H1 (cell line): ENCODE measurements at regions not wholly inside any gene's neighbourhood (a gene's known extent, or its start where the extent isn't known, plus 50 kb on each side); places are given as distances from the start of the nearest gene placed in this dataset.

Source experiments
- CTCF ChIA-PET: fragments of 300-600 bp; sonication (Branson Sonifier 250); formaldehyde crosslinking; loops from one replicate; lab custom pipeline; 2021; ENCODE audit not compliant: partially characterized antibody; lab: Charles Lee
- POLR2A ChIA-PET: fragments of 300-600 bp; sonication (Branson Sonifier 250); formaldehyde crosslinking; loops from one replicate; lab custom pipeline; 2021; ENCODE audit warnings: inconsistent platforms; ENCODE audit not compliant: partially characterized antibody; lab: Charles Lee
- DNase-seq, 2 experiments: peaks; one replicate each; pipeline versions ENCODE4 v3.0.0 to v3.0.0-alpha.2; 2010 to 2022; ENCODE audit warnings: low spot score in 2 of 2, low read depth in 1 of 2, mixed read lengths in 1 of 2
- FAIRE-seq: peaks from 2 replicates; lab custom pipeline; 2011; peaks lifted over from hg19 to GRCh38; lab: Jason Lieb, UNC
- H2AFZ ChIP-seq: 2 replicates; pipeline ENCODE4 v1.8.1; 2012; ENCODE audit warnings: low read length, inconsistent platforms
- H2AK5ac ChIP-seq: 2 replicates; pipeline ENCODE4 v1.6.1; 2013; ENCODE audit warnings: low read depth, low read length
- H2BK120ac ChIP-seq: replicated peaks from 2 replicates; pipeline ENCODE3; 2013; ENCODE audit warnings: low read depth, low read length, inconsistent platforms
- H2BK12ac ChIP-seq: 2 replicates; pipeline ENCODE4 v1.6.1; 2013; ENCODE audit warnings: low read depth, low read length
- H2BK15ac ChIP-seq: 2 replicates; pipeline ENCODE4 v1.6.1; 2013; ENCODE audit warnings: low read length
- H2BK20ac ChIP-seq: 2 replicates; pipeline ENCODE4 v1.6.1; 2013; ENCODE audit warnings: low read length
- H2BK5ac ChIP-seq: 2 replicates; pipeline ENCODE4 v1.6.1; 2013; ENCODE audit warnings: low read depth, low read length
- H3K14ac ChIP-seq: 2 replicates; pipeline ENCODE4 v1.6.1; 2013; ENCODE audit warnings: inconsistent platforms; ENCODE audit not compliant: insufficient read length
- H3K18ac ChIP-seq: 2 replicates; pipeline ENCODE4 v1.6.1; 2013; ENCODE audit warnings: low read length; ENCODE audit errors: extremely low read depth
- H3K23ac ChIP-seq: 2 replicates; pipeline ENCODE4 v1.6.1; 2013; ENCODE audit warnings: inconsistent platforms; ENCODE audit not compliant: insufficient read length
- H3K23me2 ChIP-seq: 2 replicates; pipeline ENCODE4 v1.6.1; 2013; ENCODE audit warnings: low read depth, low read length
- H3K27ac ChIP-seq: 2 replicates; pipeline ENCODE4 v1.6.1; 2011; ENCODE audit warnings: low read depth, low read length, inconsistent platforms
- H3K27me3 ChIP-seq, 4 experiments: replicated peaks in 1 of 4; 1 replicate in 1 of 4; 2 replicates in 3 of 4; pipeline versions ENCODE4 v1.6.1 to v1.8.1; 2011 to 2013; ENCODE audit warnings: low read length in 3 of 4, mild to moderate bottlenecking in 3 of 4, inconsistent platforms in 2 of 4, mixed read lengths in 2 of 4, moderate library complexity in 1 of 4; ENCODE audit not compliant: control insufficient read depth in 3 of 4, insufficient read depth in 3 of 4; ENCODE audit errors: extremely low read depth in 1 of 4
- H3K36me3 ChIP-seq, 4 experiments: 2 replicates each; pipeline versions ENCODE4 v1.6.1 to v1.8.1; 2011 to 2013; ENCODE audit warnings: mild to moderate bottlenecking in 4 of 4, low read length in 3 of 4, moderate library complexity in 2 of 4, control low read depth in 1 of 4, inconsistent platforms in 1 of 4; ENCODE audit not compliant: insufficient read depth in 4 of 4, control insufficient read depth in 2 of 4
- H3K4ac ChIP-seq: replicated peaks from 2 replicates; pipeline ENCODE3; 2013; ENCODE audit warnings: low read length, low read depth, mixed read lengths, inconsistent platforms; ENCODE audit not compliant: insufficient read length
- H3K4me1 ChIP-seq, 4 experiments: replicated peaks in 1 of 4; 1 replicate in 1 of 4; 2 replicates in 3 of 4; pipeline versions ENCODE4 v1.6.1 to v1.8.1; 2011 to 2013; ENCODE audit warnings: low read length in 3 of 4, inconsistent platforms in 2 of 4, mixed read lengths in 1 of 4; ENCODE audit not compliant: insufficient read depth in 4 of 4, control insufficient read depth in 3 of 4
- H3K4me2 ChIP-seq, 2 experiments: 2 replicates each; pipeline versions ENCODE4 v1.6.1 to v1.8.1; 2011 to 2013; ENCODE audit warnings: low read depth in 2 of 2, low read length in 2 of 2, control low read depth in 1 of 2, inconsistent platforms in 1 of 2, mild to moderate bottlenecking in 1 of 2; ENCODE audit not compliant: insufficient read depth in 1 of 2
- H3K4me3 ChIP-seq, 4 experiments: fragments of 200-600, 300-600 bp in 1 of 4; sonication (generic), shearing (Covaris generic), sonication (Bioruptor Twin) in 1 of 4; 2 replicates each; pipeline versions ENCODE4 v1.5.1 to v1.8.1; 2011 to 2016; ENCODE audit warnings: low read length in 4 of 4, low read depth in 3 of 4, control low read depth in 2 of 4, inconsistent platforms in 2 of 4, mild to moderate bottlenecking in 2 of 4, mixed read lengths in 1 of 4, moderate library complexity in 1 of 4; ENCODE audit not compliant: insufficient read depth in 2 of 4; ENCODE audit errors: extremely low read depth in 1 of 4
- H3K56ac ChIP-seq: replicated peaks from 2 replicates; pipeline ENCODE3; 2013; ENCODE audit warnings: low read depth, mild to moderate bottlenecking, mixed read lengths, low read length, inconsistent platforms; ENCODE audit not compliant: insufficient read length
- H3K79me1 ChIP-seq: 2 replicates; pipeline ENCODE4 v1.6.1; 2013; ENCODE audit warnings: low read depth, low read length, control low read depth
- H3K79me2 ChIP-seq, 2 experiments: 2 replicates each; pipeline versions ENCODE4 v1.6.1 to v1.8.1; 2012 to 2013; ENCODE audit warnings: low read length in 2 of 2, mild to moderate bottlenecking in 2 of 2, inconsistent platforms in 1 of 2; ENCODE audit not compliant: insufficient read depth in 2 of 2, control insufficient read depth in 1 of 2
- H3K9ac ChIP-seq, 4 experiments: replicated peaks in 1 of 4; 1 replicate in 1 of 4; 2 replicates in 3 of 4; pipeline versions ENCODE4 v1.6.1 to v1.8.1; 2011 to 2013; ENCODE audit warnings: low read depth in 3 of 4, low read length in 3 of 4, control low read depth in 2 of 4, mild to moderate bottlenecking in 2 of 4, moderate library complexity in 2 of 4, inconsistent platforms in 1 of 4; ENCODE audit errors: extremely low read depth in 1 of 4
- H3K9me3 ChIP-seq, 2 experiments: 2 replicates each; pipeline versions ENCODE4 v1.6.1 to v1.8.1; 2012 to 2013; ENCODE audit warnings: mild to moderate bottlenecking in 2 of 2, moderate library complexity in 2 of 2, control low read depth in 1 of 2, inconsistent platforms in 1 of 2, low read depth in 1 of 2, low read length in 1 of 2, mixed read lengths in 1 of 2; ENCODE audit not compliant: insufficient read depth in 2 of 2
- H4K20me1 ChIP-seq, 2 experiments: replicated peaks in 1 of 2; 2 replicates each; pipeline versions ENCODE3 to v1.8.1; 2011 to 2013; ENCODE audit warnings: inconsistent platforms in 2 of 2, low read length in 2 of 2, mild to moderate bottlenecking in 1 of 2; ENCODE audit not compliant: insufficient read depth in 2 of 2, control insufficient read depth in 1 of 2
- H4K5ac ChIP-seq: 2 replicates; pipeline ENCODE4 v1.6.1; 2013; ENCODE audit warnings: low read length, low read depth, mixed read lengths, inconsistent platforms; ENCODE audit not compliant: insufficient read length
- H4K8ac ChIP-seq: 2 replicates; pipeline ENCODE4 v1.8.0; 2013; ENCODE audit warnings: mild to moderate bottlenecking, moderate library complexity, low read length, inconsistent platforms; ENCODE audit not compliant: insufficient read depth; ENCODE audit errors: extremely low read depth
- H4K91ac ChIP-seq: replicated peaks from 2 replicates; pipeline ENCODE3; 2013; ENCODE audit warnings: low read length, mixed read lengths, inconsistent platforms; ENCODE audit not compliant: insufficient read length
- CTBP2 ChIP-seq: IDR thresholded peaks from 2 replicates; pipeline ENCODE4 v1.7.0; 2011; ENCODE audit warnings: borderline replicate concordance, mild to moderate bottlenecking, moderate library complexity, mixed read lengths, low read length; ENCODE audit not compliant: insufficient read depth, insufficient read length
- HDAC6 ChIP-seq: IDR thresholded peaks from one replicate; pipeline ENCODE4 v1.7.1; 2012; ENCODE audit warnings: low read depth, mild to moderate bottlenecking, inconsistent platforms, low read length, moderate library complexity
- POU5F1 ChIP-seq: IDR thresholded peaks from 2 replicates; pipeline ENCODE4 v1.6.1; 2011; ENCODE audit warnings: low read depth, mild to moderate bottlenecking, low read length, moderate library complexity
- WGBS, 2 experiments: shearing (Covaris generic) in 1 of 2; methylation state at CpG; one replicate each; pipeline versions ENCODE4 v1.1.6 to v1.1.7; 2013 to 2015; ENCODE audit warnings: low lambda C conversion rate in 2 of 2, mixed read lengths in 2 of 2, inconsistent platforms in 1 of 2, low coverage in 1 of 2, missing lambda C conversion rate in 1 of 2; ENCODE audit not compliant: insufficient replicate concordance in 2 of 2, insufficient coverage in 1 of 2, insufficient read length in 1 of 2; ENCODE audit errors: extremely low coverage in 1 of 2, missing lambda C conversion rate in 1 of 2; 5-methylcytosine and 5-hydroxymethylcytosine counted together

- H3K23ac ChIP-seq: no peak overlapping the region
- no peaks in the 10 kb centered on the region for H3K27me3 ChIP-seq
- no peak overlapping the region for H3K27ac ChIP-seq
- no peaks in the 10 kb centered on the region for H4K20me1 ChIP-seq
- H3K23me2 ChIP-seq: no peaks in the 10 kb centered on the region
- no peak overlapping the region for H3K18ac ChIP-seq
- H3K36me3 ChIP-seq: no peaks in the 10 kb centered on the region
- no peak overlapping the region for H2BK20ac ChIP-seq
- H2AK5ac ChIP-seq: no peak overlapping the region
- DNase-seq (no peak), FAIRE-seq (no peak)
- no peak overlapping the region for H3K56ac ChIP-seq
- no peak overlapping the region for H4K91ac ChIP-seq
- no peak overlapping the region for H2BK12ac ChIP-seq
- no peak overlapping the region for H4K5ac ChIP-seq
- peaks cover 0 to 4% (median 1%) of the 10 kb centered on the region in 4 experiments; a peak in 3 of 7 replicates for H3K4me1 ChIP-seq
- no peaks in the 10 kb centered on the region for H3K79me2 ChIP-seq
- POLR2A ChIA-PET: no interaction called here
- H3K14ac ChIP-seq: no peak overlapping the region
- no peak overlapping the region for H3K9ac ChIP-seq
- H3K4me2 ChIP-seq: no peak overlapping the region
- H2BK15ac ChIP-seq: no peak overlapping the region
- no peaks in the 10 kb centered on the region for H3K79me1 ChIP-seq
- no peak overlapping the region for H3K4ac ChIP-seq
- H4K8ac ChIP-seq: no peak overlapping the region
- H2BK5ac ChIP-seq: no peak overlapping the region
- H2BK120ac ChIP-seq: no peak overlapping the region
- no peak overlapping the region for H2AFZ ChIP-seq
- H3K9me3 ChIP-seq: no peaks in the 10 kb centered on the region
- TF ChIP-seq HDAC6 (no peak), POU5F1 (no peak), CTBP2 (no peak)
- TF ChIP-seq, all 59 proteins: peak for 0
- CTCF ChIA-PET: interaction anchor here (1.6 kb wide), 1 partner anchor 179 kb away, joined by 3 read pairs; no protein-coding TSS in a partner anchor
- H3K4me3 ChIP-seq: no peak overlapping the region
- 91% methylated on average over 5 of the region's 5 CpGs; no CpG with 5 or more reads in 1 of the 2 experiments for WGBS, 2 experiments
Observed at GRCh38 chr1:116306840-116307442, 66.1 kb upstream of the ATP1A1 start.
